Osteocyte (in vitro differentiated cells): ENCODE measurements at regions not wholly inside any gene's neighbourhood (a gene's known extent, or its start where the extent isn't known, plus 50 kb on each side); places are given as distances from the start of the nearest gene placed in this dataset.

Experiments
- DNase-seq: peaks from one replicate; pipeline ENCODE4 v3.0.0; 2021; ENCODE audit warnings: mixed read lengths; ENCODE audit not compliant: unreplicated experiment; ENCODE audit errors: extremely low spot score
- H3K27ac Mint-ChIP-seq: one replicate; pipeline ENCODE4 v1.8.0; 2021; ENCODE audit warnings: mild to moderate bottlenecking, mixed read lengths; ENCODE audit not compliant: unreplicated experiment
- H3K27me3 Mint-ChIP-seq: one replicate; pipeline ENCODE4 v1.8.0; 2021; ENCODE audit warnings: mixed read lengths; ENCODE audit not compliant: unreplicated experiment
- H3K36me3 Mint-ChIP-seq: one replicate; pipeline ENCODE4 v1.8.0; 2021; ENCODE audit warnings: mixed read lengths; ENCODE audit not compliant: unreplicated experiment
- H3K4me1 Mint-ChIP-seq: one replicate; pipeline ENCODE4 v1.8.0; 2021; ENCODE audit warnings: mixed read lengths; ENCODE audit not compliant: unreplicated experiment
- H3K4me3 Mint-ChIP-seq: one replicate; pipeline ENCODE4 v1.8.0; 2021; ENCODE audit warnings: mild to moderate bottlenecking, moderate library complexity, mixed read lengths; ENCODE audit not compliant: unreplicated experiment
- H3K9me3 Mint-ChIP-seq: one replicate; pipeline ENCODE4 v1.8.0; 2021; ENCODE audit warnings: mixed read lengths; ENCODE audit not compliant: unreplicated experiment
- CTCF ChIP-seq: fragments of 200-600 bp; sonication (generic); IDR thresholded peaks from 2 replicates; pipeline ENCODE4 v1.5.0; 2021; ENCODE audit warnings: antibody characterized with exemption, mild to moderate bottlenecking, moderate library complexity

GRCh38 chr11:69902337-69902736 lies 83.1 kb upstream of the FGF3 start:
- Mint-ChIP-seq H3K4me1 (peaks cover 17% of the 10 kb centered on the region), H3K9me3 (peaks cover 6% of the 10 kb centered on the region), H3K27me3 (peaks cover 38% of the 10 kb centered on the region), H3K27ac (no peak overlapping the region), H3K36me3 (no peaks in the 10 kb centered on the region), H3K4me3 (no peak overlapping the region)
- TF ChIP-seq CTCF = no peak
- no peak for DNase-seq

GRCh38 chr11:69903211-69903610 lies 84.0 kb upstream of the FGF3 start:
- DNase-seq = no peak
- no peak for TF ChIP-seq CTCF
- peaks cover 33% of the 10 kb centered on the region for H3K27me3 Mint-ChIP-seq
- H3K4me1 Mint-ChIP-seq = peaks cover 17% of the 10 kb centered on the region
- H3K27ac Mint-ChIP-seq = no peak overlapping the region
- H3K4me3 Mint-ChIP-seq = no peak overlapping the region
- H3K9me3 Mint-ChIP-seq = no peaks in the 10 kb centered on the region
- H3K36me3 Mint-ChIP-seq = no peaks in the 10 kb centered on the region

- H3K4me3 Mint-ChIP-seq = no peak overlapping the region
- H3K36me3 Mint-ChIP-seq = no peaks in the 10 kb centered on the region
- DNase-seq = no peak
- no peak for TF ChIP-seq CTCF
- H3K27ac Mint-ChIP-seq = no peak overlapping the region
- H3K4me1 Mint-ChIP-seq = peaks cover 17% of the 10 kb centered on the region
- H3K27me3 Mint-ChIP-seq = peaks cover 39% of the 10 kb centered on the region
- H3K9me3 Mint-ChIP-seq = no peaks in the 10 kb centered on the region
Observed at GRCh38 chr11:69904161-69904973, 85.2 kb upstream of the FGF3 start.

- H3K4me3 Mint-ChIP-seq = no peak overlapping the region
- peaks cover 41% of the 10 kb centered on the region for H3K27me3 Mint-ChIP-seq
- no peak overlapping the region for H3K27ac Mint-ChIP-seq
- no peaks in the 10 kb centered on the region for H3K9me3 Mint-ChIP-seq
- TF ChIP-seq CTCF = no peak
- DNase-seq = no peak
- no peaks in the 10 kb centered on the region for H3K36me3 Mint-ChIP-seq
- peaks cover 16% of the 10 kb centered on the region for H3K4me1 Mint-ChIP-seq
Observed at GRCh38 chr11:69904974-69905535, 85.8 kb upstream of the FGF3 start.

- Mint-ChIP-seq H3K27me3 (peaks cover 40% of the 10 kb centered on the region), H3K36me3 (no peaks in the 10 kb centered on the region), H3K27ac (no peak overlapping the region), H3K9me3 (no peaks in the 10 kb centered on the region), H3K4me1 (peaks cover 9% of the 10 kb centered on the region), H3K4me3 (no peak overlapping the region)
- no peak for TF ChIP-seq CTCF
- DNase-seq = no peak
Observed at GRCh38 chr11:69905611-69906452, 86.6 kb upstream of the FGF3 start.
